ENCODE measurements at regions not wholly inside any gene's neighbourhood (a gene's known extent, or its start where the extent isn't known, plus 50 kb on each side); places are given as distances from the start of the nearest gene placed in this dataset.

DNA sequence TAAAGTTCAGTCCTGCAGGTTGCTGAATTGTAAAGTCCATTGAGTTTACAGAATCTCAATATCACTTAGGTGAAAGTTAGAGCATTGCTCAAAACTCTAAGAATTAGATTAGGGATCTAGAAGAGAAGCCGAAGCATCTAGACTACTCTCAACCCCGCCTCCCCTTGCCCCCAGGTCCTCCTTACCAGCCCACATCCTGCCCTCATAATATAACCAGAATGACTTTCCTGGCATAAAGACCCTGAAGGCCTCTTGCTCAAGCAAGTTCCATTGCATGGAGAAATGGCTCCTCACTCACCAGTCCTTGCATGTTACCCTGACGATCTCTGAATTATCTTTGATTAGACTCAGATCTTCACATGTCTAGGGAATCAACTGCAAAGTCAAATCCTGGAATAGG lies 78.8 kb downstream of the SPATA31C2 start:
- ChIA-PET POLR2A (no interaction called here), CTCF (no interaction called here)
- Mint-ChIP-seq H3K4me3 (no peak overlapping the region), H3K27me3 (ENCODE audit: low read depth) (no peaks in the 10 kb centered on the region; the same call in 1 of the 2 replicates), H3K36me3 (no peaks in the 10 kb centered on the region), H3K9me3 (peaks cover 18% of the 10 kb centered on the region), H3K4me1 (no peaks in the 10 kb centered on the region), H3K27ac (no peak overlapping the region)
- DNase-seq (ENCODE audit: low spot score) (no peak), ATAC-seq (no peak)
- TF ChIP-seq GRHL2 (CRISPR knock-in tag; IDR thresholded peaks at IDR 0.05; ENCODE audit: insufficient replicate concordance, severe bottlenecking) = no peak
- TF ChIP-seq GTF2I (CRISPR knock-in tag; conservative IDR thresholded peaks at IDR 0.05) = no peak
- TF ChIP-seq TCF7 (CRISPR knock-in tag; IDR thresholded peaks at IDR 0.05; ENCODE audit: low read depth) = no peak

DNA sequence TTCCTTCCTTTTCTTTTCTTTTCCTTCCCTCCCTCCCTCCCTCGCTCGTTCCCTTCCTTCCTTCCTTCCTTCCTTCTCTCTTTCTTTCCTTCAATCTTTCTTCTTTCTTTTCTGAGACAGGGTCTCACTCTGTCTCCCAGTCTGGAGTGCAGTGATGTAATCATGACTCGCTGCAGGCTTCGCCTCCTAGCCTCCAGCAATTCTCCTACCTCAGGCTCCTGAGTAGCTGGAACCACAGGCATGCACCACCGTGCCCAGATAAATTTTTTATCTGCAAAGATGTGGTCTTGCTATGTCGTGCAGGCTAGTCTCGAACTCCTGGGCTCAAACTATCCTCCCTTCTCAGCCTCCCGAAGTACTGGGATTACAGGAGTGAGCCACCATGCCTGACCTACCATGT lies 81.4 kb downstream of the SPATA31C2 start:
- TF ChIP-seq, protein P1, sequence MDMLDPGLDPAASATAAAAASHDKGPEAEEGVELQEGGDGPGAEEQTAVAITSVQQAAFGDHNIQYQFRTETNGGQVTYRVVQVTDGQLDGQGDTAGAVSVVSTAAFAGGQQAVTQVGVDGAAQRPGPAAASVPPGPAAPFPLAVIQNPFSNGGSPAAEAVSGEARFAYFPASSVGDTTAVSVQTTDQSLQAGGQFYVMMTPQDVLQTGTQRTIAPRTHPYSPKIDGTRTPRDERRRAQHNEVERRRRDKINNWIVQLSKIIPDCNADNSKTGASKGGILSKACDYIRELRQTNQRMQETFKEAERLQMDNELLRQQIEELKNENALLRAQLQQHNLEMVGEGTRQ (CRISPR knock-in tag; IDR thresholded peaks at IDR 0.05) = no peak
- H3K9me3 Mint-ChIP-seq = peaks cover 19% of the 10 kb centered on the region; the same call in 1 of the 2 replicates
- ATAC-seq = no peak
- DNase-seq (ENCODE audit: low spot score) = no peak
- no peaks in the 10 kb centered on the region for H3K36me3 Mint-ChIP-seq
- ChIA-PET CTCF (no interaction called here), POLR2A (no interaction called here)
- H3K27ac Mint-ChIP-seq = no peak overlapping the region
- H3K4me3 Mint-ChIP-seq = no peak overlapping the region
- peaks cover 3% of the 10 kb centered on the region for H3K27me3 Mint-ChIP-seq (ENCODE audit: low read depth)
- no peaks in the 10 kb centered on the region for H3K4me1 Mint-ChIP-seq

DNA sequence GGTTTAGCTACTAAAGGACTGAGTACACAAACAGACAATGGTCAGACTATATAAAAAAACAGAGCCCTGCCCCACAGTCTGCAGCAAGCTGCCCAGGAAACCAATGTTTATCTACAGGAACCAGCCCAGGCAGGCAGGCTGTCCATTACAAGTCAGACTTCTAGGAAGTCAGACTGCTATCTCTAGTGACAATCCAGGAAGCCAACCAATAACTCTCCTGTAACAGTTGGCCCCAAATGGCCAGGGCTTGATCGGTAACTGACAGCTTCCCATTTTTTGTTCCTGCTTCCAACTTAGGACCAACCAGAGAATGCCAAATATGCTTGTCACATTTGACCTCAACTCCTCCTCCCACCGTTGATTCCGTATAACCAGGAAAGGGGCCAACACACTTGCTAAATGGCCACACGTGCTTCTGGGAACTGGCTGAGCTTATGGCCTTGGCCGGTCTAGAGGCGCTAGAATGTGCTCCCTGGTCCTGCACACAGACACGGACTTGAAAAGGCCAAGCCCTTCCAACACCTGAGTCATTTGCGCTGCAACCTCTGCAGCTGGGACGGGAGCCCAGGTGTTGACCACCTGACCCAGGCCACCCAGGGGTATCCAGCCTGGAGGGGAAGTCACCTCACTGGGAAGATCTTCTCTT lies 79.6 kb upstream of the CDK20 start:
- ATAC-seq = no peak
- Mint-ChIP-seq H3K36me3 (no peaks in the 10 kb centered on the region), H3K27me3 (ENCODE audit: low read depth) (peaks cover 3% of the 10 kb centered on the region), H3K4me1 (peaks cover 21% of the 10 kb centered on the region), H3K9me3 (peaks cover 19% of the 10 kb centered on the region; the same call in 1 of the 2 replicates), H3K4me3 (no peak overlapping the region), H3K27ac (no peak overlapping the region)
- DNase-seq (ENCODE audit: low spot score) = no peak
- no peak for TF ChIP-seq NFE2L1 (CRISPR knock-in tag; IDR thresholded peaks at IDR 0.05)
- TF ChIP-seq, protein P2, sequence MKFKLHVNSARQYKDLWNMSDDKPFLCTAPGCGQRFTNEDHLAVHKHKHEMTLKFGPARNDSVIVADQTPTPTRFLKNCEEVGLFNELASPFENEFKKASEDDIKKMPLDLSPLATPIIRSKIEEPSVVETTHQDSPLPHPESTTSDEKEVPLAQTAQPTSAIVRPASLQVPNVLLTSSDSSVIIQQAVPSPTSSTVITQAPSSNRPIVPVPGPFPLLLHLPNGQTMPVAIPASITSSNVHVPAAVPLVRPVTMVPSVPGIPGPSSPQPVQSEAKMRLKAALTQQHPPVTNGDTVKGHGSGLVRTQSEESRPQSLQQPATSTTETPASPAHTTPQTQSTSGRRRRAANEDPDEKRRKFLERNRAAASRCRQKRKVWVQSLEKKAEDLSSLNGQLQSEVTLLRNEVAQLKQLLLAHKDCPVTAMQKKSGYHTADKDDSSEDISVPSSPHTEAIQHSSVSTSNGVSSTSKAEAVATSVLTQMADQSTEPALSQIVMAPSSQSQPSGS (CRISPR knock-in tag; IDR thresholded peaks at IDR 0.05; ENCODE audit: borderline replicate concordance, low read depth) = no peak
- TF ChIP-seq, protein P3, sequence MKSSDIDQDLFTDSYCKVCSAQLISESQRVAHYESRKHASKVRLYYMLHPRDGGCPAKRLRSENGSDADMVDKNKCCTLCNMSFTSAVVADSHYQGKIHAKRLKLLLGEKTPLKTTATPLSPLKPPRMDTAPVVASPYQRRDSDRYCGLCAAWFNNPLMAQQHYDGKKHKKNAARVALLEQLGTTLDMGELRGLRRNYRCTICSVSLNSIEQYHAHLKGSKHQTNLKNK (CRISPR knock-in tag; IDR thresholded peaks at IDR 0.05) = no peak
- TF ChIP-seq, protein P1 (CRISPR knock-in tag; IDR thresholded peaks at IDR 0.05) = no peak
- no peak for TF ChIP-seq RORB (CRISPR knock-in tag; IDR thresholded peaks at IDR 0.05)
- POLR2A ChIA-PET = no interaction called here
- CTCF ChIA-PET = no interaction called here

DNA sequence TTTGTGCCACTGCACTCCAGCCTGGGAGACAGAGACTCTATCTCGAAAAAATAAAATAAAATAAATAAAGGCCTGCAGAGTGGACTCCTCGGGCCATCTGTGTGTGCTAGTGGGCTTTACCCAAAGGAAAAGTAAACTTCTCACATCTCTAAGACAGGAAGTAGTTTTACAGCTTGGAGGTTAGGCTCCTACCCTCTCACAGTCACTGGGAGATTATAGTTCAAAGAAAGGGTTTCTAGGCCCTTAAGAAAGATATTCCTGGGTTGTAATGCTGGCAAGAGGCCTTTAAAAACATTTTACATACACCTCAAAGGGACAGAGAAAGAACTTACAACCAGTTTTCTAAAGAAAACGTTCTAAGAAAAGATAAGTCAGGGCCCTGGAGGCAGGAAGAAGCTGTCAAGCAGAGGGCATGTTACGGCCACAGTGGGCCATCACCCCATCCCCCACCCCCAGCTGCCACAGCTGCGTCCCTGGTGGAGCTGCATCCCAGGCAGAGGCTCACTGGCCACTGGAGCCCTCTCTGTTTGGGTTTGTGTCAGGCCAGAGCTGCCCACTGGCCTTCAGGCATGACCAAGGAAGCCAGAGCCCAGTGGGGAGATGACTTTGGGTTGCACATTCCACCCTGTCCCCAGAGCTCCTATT lies 78.1 kb upstream of the CDK20 start:
- Mint-ChIP-seq H3K36me3 (no peaks in the 10 kb centered on the region), H3K9me3 (peaks cover 19% of the 10 kb centered on the region; the same call in 1 of the 2 replicates), H3K4me1 (peaks cover 25% of the 10 kb centered on the region), H3K27ac (no peak overlapping the region), H3K27me3 (ENCODE audit: low read depth) (peaks cover 3% of the 10 kb centered on the region), H3K4me3 (no peak overlapping the region)
- ChIA-PET POLR2A (no interaction called here), CTCF (no interaction called here)
- DNase-seq (ENCODE audit: low spot score) (no peak), ATAC-seq (no peak)
- TF ChIP-seq, protein P4, sequence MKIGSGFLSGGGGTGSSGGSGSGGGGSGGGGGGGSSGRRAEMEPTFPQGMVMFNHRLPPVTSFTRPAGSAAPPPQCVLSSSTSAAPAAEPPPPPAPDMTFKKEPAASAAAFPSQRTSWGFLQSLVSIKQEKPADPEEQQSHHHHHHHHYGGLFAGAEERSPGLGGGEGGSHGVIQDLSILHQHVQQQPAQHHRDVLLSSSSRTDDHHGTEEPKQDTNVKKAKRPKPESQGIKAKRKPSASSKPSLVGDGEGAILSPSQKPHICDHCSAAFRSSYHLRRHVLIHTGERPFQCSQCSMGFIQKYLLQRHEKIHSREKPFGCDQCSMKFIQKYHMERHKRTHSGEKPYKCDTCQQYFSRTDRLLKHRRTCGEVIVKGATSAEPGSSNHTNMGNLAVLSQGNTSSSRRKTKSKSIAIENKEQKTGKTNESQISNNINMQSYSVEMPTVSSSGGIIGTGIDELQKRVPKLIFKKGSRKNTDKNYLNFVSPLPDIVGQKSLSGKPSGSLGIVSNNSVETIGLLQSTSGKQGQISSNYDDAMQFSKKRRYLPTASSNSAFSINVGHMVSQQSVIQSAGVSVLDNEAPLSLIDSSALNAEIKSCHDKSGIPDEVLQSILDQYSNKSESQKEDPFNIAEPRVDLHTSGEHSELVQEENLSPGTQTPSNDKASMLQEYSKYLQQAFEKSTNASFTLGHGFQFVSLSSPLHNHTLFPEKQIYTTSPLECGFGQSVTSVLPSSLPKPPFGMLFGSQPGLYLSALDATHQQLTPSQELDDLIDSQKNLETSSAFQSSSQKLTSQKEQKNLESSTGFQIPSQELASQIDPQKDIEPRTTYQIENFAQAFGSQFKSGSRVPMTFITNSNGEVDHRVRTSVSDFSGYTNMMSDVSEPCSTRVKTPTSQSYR (CRISPR knock-in tag; IDR thresholded peaks at IDR 0.05) = no peak
- no peak for TF ChIP-seq ZNF263 (CRISPR knock-in tag; IDR thresholded peaks at IDR 0.05; ENCODE audit: low read depth)
- TF ChIP-seq, protein P5, sequence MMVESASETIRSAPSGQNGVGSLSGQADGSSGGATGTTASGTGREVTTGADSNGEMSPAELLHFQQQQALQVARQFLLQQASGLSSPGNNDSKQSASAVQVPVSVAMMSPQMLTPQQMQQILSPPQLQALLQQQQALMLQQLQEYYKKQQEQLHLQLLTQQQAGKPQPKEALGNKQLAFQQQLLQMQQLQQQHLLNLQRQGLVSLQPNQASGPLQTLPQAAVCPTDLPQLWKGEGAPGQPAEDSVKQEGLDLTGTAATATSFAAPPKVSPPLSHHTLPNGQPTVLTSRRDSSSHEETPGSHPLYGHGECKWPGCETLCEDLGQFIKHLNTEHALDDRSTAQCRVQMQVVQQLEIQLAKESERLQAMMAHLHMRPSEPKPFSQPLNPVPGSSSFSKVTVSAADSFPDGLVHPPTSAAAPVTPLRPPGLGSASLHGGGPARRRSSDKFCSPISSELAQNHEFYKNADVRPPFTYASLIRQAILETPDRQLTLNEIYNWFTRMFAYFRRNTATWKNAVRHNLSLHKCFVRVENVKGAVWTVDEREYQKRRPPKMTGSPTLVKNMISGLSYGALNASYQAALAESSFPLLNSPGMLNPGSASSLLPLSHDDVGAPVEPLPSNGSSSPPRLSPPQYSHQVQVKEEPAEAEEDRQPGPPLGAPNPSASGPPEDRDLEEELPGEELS (CRISPR knock-in tag; IDR thresholded peaks at IDR 0.05) = no peak
- TF ChIP-seq CREM (CRISPR knock-in tag; IDR thresholded peaks at IDR 0.05) = no peak
- TF ChIP-seq ZNF317 (CRISPR knock-in tag; IDR thresholded peaks at IDR 0.05; ENCODE audit: borderline replicate concordance, low read depth) = no peak
- TF ChIP-seq SOX15 (CRISPR knock-in tag; IDR thresholded peaks at IDR 0.05) = no peak
- TF ChIP-seq OVOL2 (CRISPR knock-in tag; IDR thresholded peaks at IDR 0.05; ENCODE audit: borderline replicate concordance) = no peak
- TF ChIP-seq, protein P6, sequence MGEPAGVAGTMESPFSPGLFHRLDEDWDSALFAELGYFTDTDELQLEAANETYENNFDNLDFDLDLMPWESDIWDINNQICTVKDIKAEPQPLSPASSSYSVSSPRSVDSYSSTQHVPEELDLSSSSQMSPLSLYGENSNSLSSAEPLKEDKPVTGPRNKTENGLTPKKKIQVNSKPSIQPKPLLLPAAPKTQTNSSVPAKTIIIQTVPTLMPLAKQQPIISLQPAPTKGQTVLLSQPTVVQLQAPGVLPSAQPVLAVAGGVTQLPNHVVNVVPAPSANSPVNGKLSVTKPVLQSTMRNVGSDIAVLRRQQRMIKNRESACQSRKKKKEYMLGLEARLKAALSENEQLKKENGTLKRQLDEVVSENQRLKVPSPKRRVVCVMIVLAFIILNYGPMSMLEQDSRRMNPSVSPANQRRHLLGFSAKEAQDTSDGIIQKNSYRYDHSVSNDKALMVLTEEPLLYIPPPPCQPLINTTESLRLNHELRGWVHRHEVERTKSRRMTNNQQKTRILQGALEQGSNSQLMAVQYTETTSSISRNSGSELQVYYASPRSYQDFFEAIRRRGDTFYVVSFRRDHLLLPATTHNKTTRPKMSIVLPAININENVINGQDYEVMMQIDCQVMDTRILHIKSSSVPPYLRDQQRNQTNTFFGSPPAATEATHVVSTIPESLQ (CRISPR knock-in tag; IDR thresholded peaks at IDR 0.05) = no peak
